Gastroesophageal sphincter (tissue), 3 donors: ENCODE measurements at regions not wholly inside any gene's neighbourhood (a gene's known extent, or its start where the extent isn't known, plus 50 kb on each side); places are given as distances from the start of the nearest gene placed in this dataset.

Experiments
- CTCF ChIP-seq, 4 experiments: fragments of 200-600 bp in 2 of 4; fragments of 450-650 bp in 2 of 4; sonication (generic) in 1 of 4; IDR thresholded peaks; one replicate each; pipeline ENCODE4 v1.5.1; 2017 to 2019; ENCODE audit warnings: antibody characterized with exemption in 4 of 4, mild to moderate bottlenecking in 2 of 4, moderate library complexity in 2 of 4
- POLR2A ChIP-seq, 2 donors: fragments of 450-650 bp; IDR thresholded peaks; one replicate each; pipeline ENCODE4 v1.6.1; 2017; ENCODE audit warnings: antibody characterized with exemption in 2 of 2, mild to moderate bottlenecking in 2 of 2, moderate library complexity in 1 of 2

- TF ChIP-seq CTCF (IDR thresholded peaks at IDR 0.05) (no peak), POLR2A (IDR thresholded peaks at IDR 0.05) (no peak)
These were observed 231.6 kb downstream of the TJP1 start for GRCh38 chr15:29590701-29591100.
